Natural killer cell (primary cell): ENCODE measurements at regions not wholly inside any gene's neighbourhood (a gene's known extent, or its start where the extent isn't known, plus 50 kb on each side); places are given as distances from the start of the nearest gene placed in this dataset.

ENCODE experiments used
- ATAC-seq, 3 donors: fragments of 150-1000 bp in 2 of 3; fragments of 200-7000 bp in 1 of 3; cut with Tn5 transposase; 1 replicate in 1 of 3; 2 replicates in 2 of 3; pipeline ENCODE4 v1.10.0; 2021; ENCODE audit warnings: mild to moderate bottlenecking in 2 of 3, moderate library complexity in 2 of 3
- DNase-seq, 2 donors: peaks; one replicate each; pipeline versions ENCODE4 v3.0.0 to v3.0.0-alpha.2; 2013 to 2021; ENCODE audit warnings: mixed read lengths in 1 of 2
- H3K27ac ChIP-seq: one replicate; pipeline ENCODE4 v1.5.1; 2013; ENCODE audit warnings: mild to moderate bottlenecking, low read length
- H3K27me3 ChIP-seq: one replicate; pipeline ENCODE4 v1.6.1; 2013; ENCODE audit warnings: low read length; ENCODE audit not compliant: control insufficient read depth, insufficient read depth
- H3K36me3 ChIP-seq: one replicate; pipeline ENCODE4 v1.6.1; 2013; ENCODE audit warnings: low read length; ENCODE audit not compliant: control insufficient read depth, insufficient read depth
- H3K4me1 ChIP-seq: one replicate; pipeline ENCODE4 v1.6.1; 2013; ENCODE audit warnings: low read length; ENCODE audit not compliant: control insufficient read depth, insufficient read depth
- H3K4me3 ChIP-seq: one replicate; pipeline ENCODE4 v1.5.1; 2013; ENCODE audit warnings: low read length
- H3K9me3 ChIP-seq: one replicate; pipeline ENCODE4 v1.6.1; 2013; ENCODE audit warnings: low read length; ENCODE audit not compliant: control insufficient read depth, insufficient read depth
- H3K27ac Mint-ChIP-seq, 2 donors: one replicate each; pipeline ENCODE4 v1.8.0; 2022; ENCODE audit warnings: mild to moderate bottlenecking in 2 of 2, mixed read lengths in 2 of 2, moderate library complexity in 1 of 2
- H3K27me3 Mint-ChIP-seq, 2 donors: one replicate each; pipeline ENCODE4 v1.8.0; 2022; ENCODE audit warnings: low read depth in 2 of 2, mixed read lengths in 2 of 2
- H3K36me3 Mint-ChIP-seq: one replicate; pipeline ENCODE4 v1.8.0; 2022; ENCODE audit warnings: mixed read lengths
- H3K4me1 Mint-ChIP-seq, 2 donors: one replicate each; pipeline ENCODE4 v1.8.0; 2022; ENCODE audit warnings: mixed read lengths in 2 of 2
- H3K4me3 Mint-ChIP-seq: one replicate; pipeline ENCODE4 v1.8.0; 2022; ENCODE audit warnings: mild to moderate bottlenecking, moderate library complexity, mixed read lengths
- H3K9me3 Mint-ChIP-seq, 2 donors: one replicate each; pipeline ENCODE4 v1.8.0; 2022; ENCODE audit warnings: mixed read lengths in 2 of 2
- CTCF ChIP-seq: fragments of 200-600 bp; IDR thresholded peaks from one replicate; pipeline ENCODE4 v1.8.0; 2022; ENCODE audit warnings: antibody characterized with exemption
- WGBS: methylation state at CpG from one replicate; pipeline ENCODE4 v1.1.7; 2013; ENCODE audit warnings: missing lambda C conversion rate; ENCODE audit not compliant: insufficient coverage; 5-methylcytosine and 5-hydroxymethylcytosine counted together
- intact Hi-C: fragments of 100-400 bp; cut with micrococcal nuclease; formaldehyde crosslinking; loops from one replicate; pipeline ENCODE4 v1.14.2; 2022

- no peak overlapping the region for H3K4me3 ChIP-seq
- no peaks in the 10 kb centered on the region for H3K27me3 ChIP-seq
- TF ChIP-seq CTCF = no peak
- no peak overlapping the region for H3K27ac Mint-ChIP-seq
- H3K9me3 ChIP-seq = no peaks in the 10 kb centered on the region
- H3K27ac ChIP-seq = no peak overlapping the region
- H3K27me3 Mint-ChIP-seq = peaks cover 9 to 16% of the 10 kb centered on the region in 2 donors
- ATAC-seq = no peak
- H3K4me3 Mint-ChIP-seq = no peak overlapping the region
- intact Hi-C loops = no loop called here
- 75% methylated on average over 2 of the region's 2 CpGs for WGBS
- H3K36me3 Mint-ChIP-seq = no peaks in the 10 kb centered on the region
- no peak for DNase-seq
- no peaks in the 10 kb centered on the region for H3K36me3 ChIP-seq
- H3K9me3 Mint-ChIP-seq = peaks cover 0 to 4% of the 10 kb centered on the region in 2 donors
- no peaks in the 10 kb centered on the region for H3K4me1 Mint-ChIP-seq
- H3K4me1 ChIP-seq = no peaks in the 10 kb centered on the region
These were observed 94.2 kb upstream of the CNOT2 start for GRCh38 chr12:70149013-70149412.

- ATAC-seq (no peak), DNase-seq (no peak)
- no peak overlapping the region for H3K4me3 Mint-ChIP-seq
- H3K9me3 Mint-ChIP-seq = peaks cover 0 to 4% of the 10 kb centered on the region in 2 donors
- H3K4me3 ChIP-seq = no peak overlapping the region
- H3K4me1 ChIP-seq = no peaks in the 10 kb centered on the region
- no peaks in the 10 kb centered on the region for H3K36me3 ChIP-seq
- H3K4me1 Mint-ChIP-seq = no peaks in the 10 kb centered on the region
- H3K27me3 Mint-ChIP-seq = peaks cover 9 to 16% of the 10 kb centered on the region in 2 donors
- H3K27me3 ChIP-seq = no peaks in the 10 kb centered on the region
- no peaks in the 10 kb centered on the region for H3K36me3 Mint-ChIP-seq
- no peak overlapping the region for H3K27ac ChIP-seq
- intact Hi-C loops = no loop called here
- TF ChIP-seq CTCF = no peak
- peaks cover 5% of the 10 kb centered on the region for H3K9me3 ChIP-seq
- H3K27ac Mint-ChIP-seq = no peak overlapping the region
These were observed 93.6 kb upstream of the CNOT2 start for GRCh38 chr12:70149665-70150064.

GRCh38 chr12:70150230-70150629 is 93.0 kb upstream of the CNOT2 start:
- WGBS = 100% methylated on average over 2 of the region's 2 CpGs
- Histone ChIP-seq H3K27ac (no peak overlapping the region), H3K27me3 (no peaks in the 10 kb centered on the region), H3K4me3 (no peak overlapping the region), H3K9me3 (peaks cover 5% of the 10 kb centered on the region), H3K4me1 (no peaks in the 10 kb centered on the region), H3K36me3 (no peaks in the 10 kb centered on the region)
- no peak for ATAC-seq
- no peaks in the 10 kb centered on the region for H3K4me1 Mint-ChIP-seq
- H3K9me3 Mint-ChIP-seq = peaks cover 0 to 4% of the 10 kb centered on the region in 2 donors
- TF ChIP-seq CTCF = no peak
- DNase-seq = no peak
- H3K4me3 Mint-ChIP-seq = no peak overlapping the region
- peaks cover 9 to 16% of the 10 kb centered on the region in 2 donors for H3K27me3 Mint-ChIP-seq
- intact Hi-C loops = no loop called here
- H3K36me3 Mint-ChIP-seq = no peaks in the 10 kb centered on the region
- no peak overlapping the region for H3K27ac Mint-ChIP-seq

DNA sequence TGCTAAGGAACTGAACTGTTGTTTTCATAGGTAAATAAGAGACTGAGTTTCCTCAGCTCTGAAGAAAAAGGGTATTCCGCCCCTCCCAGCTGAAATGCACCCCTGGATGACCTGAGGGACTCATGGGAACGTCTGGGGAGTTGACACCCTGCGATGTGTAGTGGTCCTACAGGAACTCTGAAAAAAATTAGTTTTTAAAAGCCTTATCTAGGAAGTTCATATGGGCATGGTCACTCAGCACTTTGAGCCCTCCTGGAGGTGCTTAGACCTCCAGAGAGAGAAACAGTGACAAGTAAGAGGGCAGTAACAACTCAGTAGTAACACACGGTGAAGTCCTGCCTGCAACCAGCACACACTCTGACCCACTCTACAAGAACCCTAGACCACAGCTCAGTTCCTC is 91.2 kb upstream of the CNOT2 start:
- H3K27me3 ChIP-seq = no peaks in the 10 kb centered on the region
- no peak overlapping the region for H3K27ac ChIP-seq
- Mint-ChIP-seq H3K27me3 (peaks cover 6 to 16% of the 10 kb centered on the region in 2 donors), H3K4me3 (no peak overlapping the region), H3K4me1 (no peaks in the 10 kb centered on the region), H3K9me3 (peaks cover 0 to 4% of the 10 kb centered on the region in 2 donors), H3K27ac (no peak overlapping the region), H3K36me3 (no peaks in the 10 kb centered on the region)
- H3K9me3 ChIP-seq = peaks cover 5% of the 10 kb centered on the region
- no peak for TF ChIP-seq CTCF
- DNase-seq (no peak), ATAC-seq (no peak)
- intact Hi-C loops = no loop called here
- 79% methylated on average over 4 of the region's 4 CpGs for WGBS
- H3K36me3 ChIP-seq = no peaks in the 10 kb centered on the region
- no peak overlapping the region for H3K4me3 ChIP-seq
- no peaks in the 10 kb centered on the region for H3K4me1 ChIP-seq
